ENCODE measurements at regions not wholly inside any gene's neighbourhood (a gene's known extent, or its start where the extent isn't known, plus 50 kb on each side); places are given as distances from the start of the nearest gene placed in this dataset.

DNA sequence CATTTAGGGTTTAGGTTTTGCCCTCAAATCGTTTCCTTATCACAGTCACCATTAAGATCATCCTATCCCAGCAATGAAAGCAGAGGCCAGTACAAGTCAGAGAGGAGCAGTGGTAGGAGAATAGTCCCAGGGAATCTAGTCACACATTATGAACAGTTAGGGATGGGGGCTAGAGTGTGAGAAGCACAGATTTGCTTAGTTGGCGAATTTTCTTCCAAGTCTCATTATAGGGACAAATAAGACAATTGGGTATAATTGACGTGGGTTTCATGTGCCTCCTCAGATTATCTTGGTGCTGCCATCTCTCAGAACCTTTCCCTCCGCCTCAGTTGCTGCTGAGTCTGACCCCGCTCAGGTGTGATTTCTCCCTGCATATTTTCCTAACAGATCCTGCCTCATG lies 407.1 kb downstream of the SQOR start:
- no peak for DNase-seq (ENCODE audit: extremely low read depth, low read depth)
- TF ChIP-seq CTCF (IDR thresholded peaks at IDR 0.05; ENCODE audit: low read depth, low read length, missing control alignments) = no peak
- H3K4me3 ChIP-seq (replicated peaks; ENCODE audit: low read depth, low read length) = no peak overlapping the region

GRCh38 chr15:46059921-46060594 lies 425.2 kb downstream of the SQOR start:
- no peak for TF ChIP-seq CTCF (IDR thresholded peaks at IDR 0.05; ENCODE audit: low read depth, low read length, missing control alignments)
- H3K4me3 ChIP-seq (replicated peaks; ENCODE audit: low read depth, low read length) = no peak overlapping the region
- no peak for DNase-seq (ENCODE audit: extremely low read depth, low read depth)

DNA sequence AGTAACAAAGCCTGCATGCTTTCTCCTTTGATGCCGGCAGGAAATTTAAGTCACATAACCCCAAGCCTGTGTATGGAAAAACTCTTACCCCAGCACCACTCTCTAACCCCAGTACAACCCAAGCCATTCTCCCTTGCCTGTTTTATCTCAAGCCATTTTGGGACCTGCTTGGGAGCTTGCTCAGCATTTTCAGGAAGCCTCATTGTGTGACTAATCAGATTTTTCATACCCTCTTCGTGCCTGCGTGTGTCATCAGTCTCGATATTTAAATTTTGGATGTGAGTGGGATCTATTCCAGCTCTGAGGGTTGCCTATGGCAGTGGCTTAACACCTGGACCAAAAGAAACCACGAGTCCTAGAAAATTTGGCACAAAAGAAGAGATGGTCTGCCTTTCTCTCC lies 426.2 kb downstream of the SQOR start:
- no peak for TF ChIP-seq CTCF (IDR thresholded peaks at IDR 0.05; ENCODE audit: low read depth, low read length, missing control alignments)
- no peak for DNase-seq (ENCODE audit: extremely low read depth, low read depth)
- no peak overlapping the region for H3K4me3 ChIP-seq (replicated peaks; ENCODE audit: low read depth, low read length)

DNA sequence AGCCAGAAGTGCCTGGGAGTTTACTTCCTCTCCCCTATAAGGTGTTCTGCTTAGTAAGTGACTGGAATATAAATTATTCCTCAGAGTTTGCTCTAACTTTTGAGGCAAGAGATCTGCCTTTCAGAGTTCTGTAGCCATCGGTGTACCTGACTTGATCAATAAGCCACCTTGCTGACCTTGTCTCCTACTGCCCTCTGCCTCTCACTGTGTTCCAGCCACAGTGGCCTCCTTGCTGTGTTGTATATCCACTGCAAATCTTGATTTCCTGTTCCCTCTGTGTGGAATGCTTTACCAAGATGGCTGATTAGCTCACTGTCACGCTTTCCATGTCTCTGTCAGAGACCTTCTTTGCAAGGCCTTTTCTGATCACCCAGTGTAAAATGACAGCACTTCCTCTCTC lies 442.4 kb downstream of the SQOR start:
- TF ChIP-seq CTCF (IDR thresholded peaks at IDR 0.05; ENCODE audit: low read depth, low read length, missing control alignments) = no peak
- no peak for DNase-seq (ENCODE audit: extremely low read depth, low read depth)

GRCh38 chr15:46079046-46079445 lies 444.2 kb downstream of the SQOR start:
- no peak for DNase-seq (ENCODE audit: extremely low read depth, low read depth)
- TF ChIP-seq CTCF (IDR thresholded peaks at IDR 0.05; ENCODE audit: low read depth, low read length, missing control alignments) = no peak
- no peak overlapping the region for H3K4me3 ChIP-seq (replicated peaks; ENCODE audit: low read depth, low read length)

More for the DNA sequence above, 442.4 kb downstream of the SQOR start:
- no peak overlapping the region for H3K4me3 ChIP-seq (replicated peaks; ENCODE audit: low read depth, low read length)

- no peak overlapping the region for H3K4me3 ChIP-seq (replicated peaks; ENCODE audit: low read depth, low read length)
- no peak for TF ChIP-seq CTCF (IDR thresholded peaks at IDR 0.05; ENCODE audit: low read depth, low read length, missing control alignments)
- DNase-seq (ENCODE audit: extremely low read depth, low read depth) = no peak
These were observed 445.2 kb downstream of the SQOR start for GRCh38 chr15:46080016-46080415.
